NCI-H2107 treated with DMSO at 0.1 percent for 48 hours (cell line): ENCODE measurements at regions not wholly inside any gene's neighbourhood (a gene's known extent, or its start where the extent isn't known, plus 50 kb on each side); places are given as distances from the start of the nearest gene placed in this dataset.

Experiments used
- DNase-seq: peaks from one replicate; lab custom pipeline; 2025; ENCODE audit not compliant: unreplicated experiment; lab: John Stamatoyannopoulos, UW

DNA sequence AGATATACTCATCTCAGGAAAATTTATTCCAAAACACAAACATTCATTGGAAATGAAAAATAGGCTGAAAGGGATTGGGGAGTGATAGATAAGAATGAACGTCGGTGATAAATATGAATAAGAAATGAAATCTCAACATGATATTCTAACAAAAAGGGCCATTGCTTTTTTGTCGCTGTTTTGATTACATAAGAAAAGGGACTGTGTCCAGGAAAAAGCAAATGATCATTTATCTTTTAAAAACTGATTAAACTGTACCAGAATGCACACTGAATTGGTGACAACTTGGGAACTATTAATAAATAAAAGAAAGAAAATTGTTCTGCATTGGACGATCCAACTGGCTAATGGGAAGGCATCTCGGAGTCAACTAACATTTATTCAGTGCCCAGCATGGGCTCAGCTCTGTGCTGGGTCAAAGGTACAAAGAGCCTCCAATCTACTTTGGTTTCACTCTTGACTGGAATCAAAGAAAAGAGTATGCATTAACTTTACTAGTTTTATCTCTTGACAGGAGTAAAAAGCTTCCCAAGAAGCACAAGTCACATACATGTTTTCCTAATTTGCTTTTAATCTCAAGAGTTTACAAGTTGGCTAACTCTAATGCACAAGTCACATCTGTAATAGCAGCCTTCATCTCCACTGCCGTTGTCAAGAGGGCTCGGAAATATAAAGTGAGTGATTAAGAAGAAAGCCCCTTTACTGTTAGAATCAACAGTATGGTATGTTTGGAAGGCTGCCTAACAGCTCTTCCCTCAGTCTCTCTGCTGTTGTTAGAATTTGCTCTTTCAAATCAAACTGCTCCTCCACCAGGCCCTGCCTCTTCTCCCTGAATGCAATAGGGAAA lies 280.0 kb downstream of the IGSF11 start:
- DNase-seq: no peak

- DNase-seq: no peak
Measured at GRCh38 chr3:118755253-118755801, 279.3 kb downstream of the IGSF11 start.

GRCh38 chr3:118760585-118761290 lies 273.9 kb downstream of the IGSF11 start:
- DNase-seq: no peak

DNA sequence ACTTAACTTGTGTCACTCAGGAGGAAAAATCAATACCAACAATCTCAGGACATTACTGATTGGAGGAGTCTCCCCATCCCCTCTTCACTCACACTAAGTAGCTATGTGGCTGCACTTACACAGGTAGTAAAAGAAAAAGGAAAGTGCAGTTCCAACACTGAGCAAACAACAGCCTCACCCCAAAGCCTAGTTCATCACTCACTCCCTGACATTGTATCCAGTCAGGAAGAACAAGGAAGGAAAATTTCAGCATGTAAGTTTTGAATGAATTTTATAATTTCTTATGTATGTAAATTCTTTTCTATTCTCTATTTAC lies 273.4 kb downstream of the IGSF11 start:
- no peak for DNase-seq

DNA sequence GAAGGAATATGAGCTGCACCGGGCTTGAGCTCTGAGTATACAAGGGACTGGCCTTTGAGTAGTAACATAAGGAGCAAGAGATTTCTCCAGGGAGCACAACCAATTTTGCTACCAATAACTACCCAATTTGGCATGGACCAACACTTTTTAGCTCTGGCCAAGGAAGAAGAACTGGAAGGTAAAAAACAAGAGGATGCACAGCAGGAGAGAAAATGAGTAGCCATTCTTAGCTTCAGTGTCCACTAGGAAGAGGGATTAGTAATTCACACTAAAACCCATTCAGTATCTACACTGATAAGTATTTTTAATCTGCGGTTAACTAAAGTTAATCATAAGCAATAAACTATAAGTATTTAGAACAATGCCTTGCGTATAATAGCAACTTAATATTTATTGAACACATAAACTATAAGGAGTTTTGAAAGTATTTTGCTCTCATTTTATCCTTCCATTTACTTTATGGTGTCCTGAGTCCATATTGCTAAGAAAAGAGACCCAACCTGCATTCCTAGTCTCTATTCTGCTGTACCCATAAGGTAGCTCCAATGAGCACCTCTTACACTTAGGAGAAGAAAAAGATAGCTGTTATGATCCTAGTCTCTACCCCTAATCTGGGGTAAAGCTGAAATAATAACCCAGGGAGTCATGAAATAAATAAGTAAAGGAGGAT lies 268.9 kb downstream of the IGSF11 start:
- no peak for DNase-seq

DNA sequence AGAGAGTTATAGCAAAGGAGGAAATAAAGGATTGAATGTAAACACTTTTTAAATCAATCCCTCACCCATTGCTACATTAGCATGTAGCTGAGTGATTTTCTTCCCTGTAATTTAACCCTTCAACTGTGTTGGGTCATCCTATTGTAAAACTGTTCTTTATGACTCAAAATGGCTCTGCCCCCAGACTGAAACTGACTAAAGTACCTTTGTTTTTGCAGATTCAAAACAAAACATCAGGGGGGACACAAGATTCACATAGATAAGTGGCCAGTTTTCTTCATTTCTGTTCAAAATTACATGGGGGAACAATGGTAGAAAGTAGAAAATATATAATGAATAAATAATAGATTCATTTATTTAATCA lies 268.4 kb downstream of the IGSF11 start:
- no peak for DNase-seq

DNA sequence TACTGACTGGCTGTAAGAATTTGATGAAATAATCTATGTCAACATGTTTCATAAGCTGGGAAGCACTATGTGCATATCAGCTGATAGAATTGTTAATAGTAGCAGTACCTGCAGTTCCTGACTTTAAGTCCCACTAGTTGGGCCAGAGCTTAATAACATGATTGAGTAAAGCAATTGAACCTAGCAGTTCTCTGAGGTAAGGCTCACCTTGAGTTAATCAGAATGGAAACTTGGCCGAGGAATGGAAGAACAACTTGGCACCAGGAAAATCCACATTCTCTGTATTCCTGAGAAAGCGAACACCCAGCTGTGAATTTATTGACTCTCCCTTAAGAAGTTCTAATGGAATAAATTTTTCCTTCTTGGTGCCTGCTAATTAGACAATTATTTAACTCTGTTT lies 262.6 kb downstream of the IGSF11 start:
- DNase-seq: no peak

DNA sequence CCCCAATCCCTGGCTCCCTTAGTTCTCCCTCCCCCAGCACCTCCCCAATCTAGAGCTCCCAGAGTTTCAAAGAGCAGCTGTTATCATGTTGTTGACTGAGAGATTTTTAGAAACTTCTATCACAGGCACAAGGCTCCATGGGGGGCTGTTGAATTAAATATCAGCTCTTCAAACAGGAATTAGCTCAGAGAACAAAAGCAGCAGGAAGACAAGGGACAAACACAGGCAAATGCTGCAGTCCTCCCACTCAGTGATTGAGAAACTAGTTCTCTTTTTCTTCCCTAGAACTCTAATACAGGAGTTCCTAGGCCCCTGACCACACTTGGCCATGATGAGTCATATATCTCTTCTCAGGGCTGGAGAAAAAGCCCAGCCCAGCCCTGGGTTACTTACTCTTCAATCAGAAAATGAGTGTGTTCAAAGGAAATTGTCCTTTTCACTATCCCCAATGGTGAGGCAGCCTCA lies 262.1 kb downstream of the IGSF11 start:
- no peak for DNase-seq

DNA sequence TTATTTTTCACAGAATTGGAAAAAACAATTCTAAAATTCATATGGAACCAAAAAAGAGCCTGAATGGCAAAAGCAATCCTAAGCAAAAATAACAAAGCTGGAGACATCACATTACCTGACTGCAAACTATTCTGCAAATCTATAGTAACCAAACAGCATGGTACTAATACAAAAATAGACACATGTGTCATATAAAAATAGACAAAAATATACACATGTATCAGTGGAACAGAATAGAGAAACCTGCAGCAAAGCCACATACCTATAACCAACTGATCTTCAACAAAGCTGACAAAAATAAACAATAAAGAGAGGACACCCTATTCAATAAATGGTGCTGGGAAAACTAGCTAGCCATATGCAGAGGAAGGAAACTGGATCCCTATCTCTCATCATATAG lies 259.6 kb downstream of the IGSF11 start:
- DNase-seq: no peak

DNA sequence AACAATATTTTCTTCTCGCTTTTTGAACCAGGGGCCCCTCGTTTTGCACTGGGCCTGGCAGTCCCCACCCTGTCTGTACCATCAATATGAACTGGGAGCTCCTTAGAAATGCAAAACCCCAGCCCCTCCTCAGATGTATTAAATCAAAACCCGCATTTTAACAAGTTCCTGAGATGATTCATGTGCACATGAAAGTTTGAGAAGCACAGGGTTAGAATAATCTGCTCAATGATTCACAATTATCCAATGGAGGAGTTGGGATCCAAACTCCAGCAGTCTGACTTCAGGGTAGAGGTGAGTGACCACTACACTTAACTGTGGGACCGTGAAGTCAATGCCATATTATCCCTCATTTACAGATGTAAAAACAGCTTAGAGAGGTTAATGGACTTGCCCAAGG lies 256.4 kb downstream of the IGSF11 start:
- DNase-seq: no peak

GRCh38 chr3:118781232-118781631 lies 253.4 kb downstream of the IGSF11 start:
- no peak for DNase-seq

DNA sequence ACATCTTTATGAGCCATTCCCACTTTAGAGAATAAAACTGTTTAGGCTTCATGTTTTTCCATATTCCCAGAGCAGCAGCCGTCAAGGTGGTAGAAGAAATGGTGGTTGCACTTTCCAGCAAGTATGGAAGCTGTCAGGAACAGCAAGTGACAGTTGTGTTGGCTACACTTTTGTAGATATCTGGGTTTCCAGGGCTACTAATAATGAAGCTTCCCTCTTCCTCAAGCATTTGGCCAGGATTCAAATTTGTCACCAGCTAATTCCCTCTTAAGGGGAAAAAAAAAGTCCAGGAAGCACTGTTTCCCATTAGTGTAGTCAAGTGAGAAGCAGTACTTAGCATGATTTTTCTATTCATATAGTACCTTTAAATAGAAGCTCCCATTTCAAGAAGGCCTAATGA lies 252.8 kb downstream of the IGSF11 start:
- DNase-seq: no peak

- DNase-seq: no peak
Measured at GRCh38 chr3:118782755-118783202, 251.9 kb downstream of the IGSF11 start.

DNA sequence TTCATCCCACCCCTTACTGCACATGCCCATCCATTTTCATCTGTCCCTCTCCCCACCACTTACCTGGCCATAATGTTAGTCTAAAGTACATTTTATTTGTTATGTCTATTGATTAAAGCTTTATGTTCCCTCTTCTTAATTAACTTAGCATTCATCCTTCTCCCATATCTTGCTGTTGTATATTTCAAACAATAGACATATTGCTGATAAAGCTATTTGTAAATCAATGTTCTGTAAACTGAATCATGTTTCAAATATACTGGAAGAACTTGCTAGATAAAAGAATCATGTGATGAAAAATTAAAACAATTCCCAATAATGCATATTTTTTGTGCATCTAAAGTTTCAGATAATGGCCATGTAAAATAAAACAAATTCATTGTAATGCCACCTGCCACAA lies 249.2 kb downstream of the IGSF11 start:
- no peak for DNase-seq

GRCh38 chr3:118791246-118791645 lies 243.4 kb downstream of the IGSF11 start:
- DNase-seq: no peak

GRCh38 chr3:118792191-118792590 lies 242.5 kb downstream of the IGSF11 start:
- no peak for DNase-seq

- DNase-seq: no peak
Measured at GRCh38 chr3:118793176-118793575, 241.5 kb downstream of the IGSF11 start.

DNA sequence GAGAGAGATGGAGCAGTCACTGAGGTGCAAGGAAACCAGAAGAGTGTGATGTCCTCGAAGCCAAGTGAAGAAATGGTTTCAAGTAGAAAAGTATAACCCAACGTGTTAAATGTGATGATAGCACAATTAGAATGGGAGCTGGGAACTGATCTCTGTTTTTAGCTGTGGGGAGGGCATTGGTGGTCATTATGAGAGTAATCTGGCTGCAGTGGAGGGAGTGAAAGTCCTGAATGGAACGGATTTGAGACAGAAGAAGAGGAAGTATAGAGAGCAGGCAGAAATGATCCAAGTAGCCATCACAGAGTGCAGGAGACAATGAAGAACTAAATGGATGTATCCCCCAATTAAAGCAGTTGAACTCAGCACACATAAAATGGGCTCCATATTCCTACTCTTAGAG lies 235.3 kb downstream of the IGSF11 start:
- no peak for DNase-seq

DNA sequence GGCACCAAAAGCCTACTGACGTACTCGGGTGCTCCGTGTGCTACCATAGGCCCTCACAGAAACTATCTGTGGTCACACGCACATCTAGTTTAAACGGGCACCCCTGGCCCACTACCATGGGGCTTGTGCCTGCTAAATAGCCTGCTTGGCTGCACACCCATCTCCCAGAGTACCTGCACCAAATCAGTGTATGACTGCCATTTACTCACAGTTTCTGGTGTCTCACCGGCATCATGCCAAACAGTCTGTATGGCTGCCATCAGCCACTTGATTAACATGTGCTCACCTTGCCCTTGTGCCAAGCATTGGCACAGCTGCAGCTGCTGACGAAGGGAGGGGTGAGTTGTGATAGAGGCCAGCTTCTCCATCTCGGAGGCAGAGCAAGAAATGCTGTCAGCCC lies 232.7 kb downstream of the IGSF11 start:
- DNase-seq: no peak

GRCh38 chr3:118802325-118803095 lies 232.1 kb downstream of the IGSF11 start:
- no peak for DNase-seq

GRCh38 chr3:118803096-118803476 lies 231.6 kb downstream of the IGSF11 start:
- DNase-seq: no peak
